Anterior cingulate cortex (tissue), 58 donors: ENCODE measurements at regions not wholly inside any gene's neighbourhood (a gene's known extent, or its start where the extent isn't known, plus 50 kb on each side); places are given as distances from the start of the nearest gene placed in this dataset.

ENCODE experiments used
- DNase-seq, 58 donors: peaks; one replicate each; lab custom pipeline; 2025; lab: John Stamatoyannopoulos, UW

DNA sequence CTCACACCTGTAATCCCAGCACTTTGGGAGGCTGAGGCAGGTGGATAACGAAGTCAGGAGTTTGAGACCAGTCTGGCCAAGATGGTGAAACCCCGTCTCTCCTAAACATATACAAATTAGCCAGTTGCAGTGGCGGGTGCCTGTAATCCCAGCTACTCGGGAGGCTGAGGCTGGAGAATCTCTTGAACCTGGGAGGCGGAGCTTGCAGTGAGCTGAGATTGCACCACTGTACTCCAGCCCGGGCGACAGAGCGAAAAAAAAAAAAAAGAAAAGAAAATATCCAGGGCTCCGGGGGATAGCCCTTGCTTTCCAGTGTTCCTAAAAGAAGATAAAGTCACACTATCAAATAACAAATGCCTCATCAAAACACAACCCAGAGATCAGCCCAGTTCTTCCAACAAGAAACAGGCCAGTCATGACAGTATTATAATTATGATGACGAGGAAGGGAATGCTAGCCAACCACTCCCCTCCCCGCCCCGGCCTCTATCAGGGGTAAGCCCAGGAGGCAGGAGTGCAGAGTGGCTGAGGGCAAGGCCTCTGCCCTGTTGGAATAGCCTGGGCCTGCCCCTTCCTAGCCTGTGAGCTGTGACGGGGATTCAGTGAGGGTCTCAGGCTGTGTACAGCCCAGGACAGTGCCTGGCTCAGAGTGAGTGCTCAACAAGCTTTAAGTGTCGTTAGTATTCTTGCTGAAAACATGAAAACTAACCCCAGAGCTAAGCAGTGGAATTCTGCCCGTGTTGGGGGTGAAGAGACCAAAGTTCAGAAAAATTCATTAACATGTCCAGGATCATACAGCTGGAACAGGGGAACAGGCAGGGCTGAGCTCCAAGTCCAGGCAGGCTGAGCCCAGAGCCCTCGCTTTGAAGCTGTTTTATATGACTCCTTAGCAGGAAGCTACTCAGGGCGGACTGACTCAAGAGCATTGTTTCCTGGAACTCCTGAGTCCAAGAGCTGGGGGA lies 54.3 kb downstream of the FAM241B start:
- DNase-seq, result no peak

DNA sequence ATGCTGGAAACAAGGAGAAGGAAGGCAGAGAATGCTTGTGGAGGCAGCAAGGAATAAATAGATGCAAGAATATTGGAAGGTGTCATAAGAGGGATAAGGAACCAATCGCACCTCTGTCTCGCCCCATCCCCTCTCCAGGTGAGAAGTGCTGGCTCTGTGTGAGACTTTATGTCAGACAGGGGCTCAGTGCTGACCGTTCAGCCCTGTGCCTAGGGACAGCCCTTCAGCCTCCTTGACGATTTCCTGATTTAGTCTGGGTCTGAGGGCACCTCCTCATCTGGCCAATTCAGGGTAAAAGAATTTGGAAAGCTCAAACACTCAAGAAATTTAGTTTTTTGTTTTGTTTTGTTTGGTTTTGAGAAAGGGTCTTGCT lies 54.9 kb downstream of the FAM241B start:
- DNase-seq, result no peak

DNA sequence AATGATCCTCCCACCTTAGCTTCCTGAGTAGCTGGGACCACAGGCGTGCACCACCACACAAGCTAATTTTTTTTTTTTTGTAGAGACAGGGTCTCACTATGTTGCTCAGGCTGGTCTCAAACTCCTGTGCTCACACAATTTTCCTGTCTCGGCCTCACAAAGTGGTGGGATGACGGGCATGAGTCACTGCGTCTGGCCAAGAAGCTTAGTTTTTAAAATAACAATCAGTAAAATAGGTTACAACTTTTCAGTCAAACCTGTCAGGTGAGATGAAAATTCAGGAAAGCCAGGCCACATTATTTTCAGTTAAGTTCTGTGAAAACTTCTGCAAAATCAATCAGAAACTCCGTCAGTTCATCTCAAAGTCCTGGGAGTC lies 55.4 kb downstream of the FAM241B start:
- no peak for DNase-seq

DNA sequence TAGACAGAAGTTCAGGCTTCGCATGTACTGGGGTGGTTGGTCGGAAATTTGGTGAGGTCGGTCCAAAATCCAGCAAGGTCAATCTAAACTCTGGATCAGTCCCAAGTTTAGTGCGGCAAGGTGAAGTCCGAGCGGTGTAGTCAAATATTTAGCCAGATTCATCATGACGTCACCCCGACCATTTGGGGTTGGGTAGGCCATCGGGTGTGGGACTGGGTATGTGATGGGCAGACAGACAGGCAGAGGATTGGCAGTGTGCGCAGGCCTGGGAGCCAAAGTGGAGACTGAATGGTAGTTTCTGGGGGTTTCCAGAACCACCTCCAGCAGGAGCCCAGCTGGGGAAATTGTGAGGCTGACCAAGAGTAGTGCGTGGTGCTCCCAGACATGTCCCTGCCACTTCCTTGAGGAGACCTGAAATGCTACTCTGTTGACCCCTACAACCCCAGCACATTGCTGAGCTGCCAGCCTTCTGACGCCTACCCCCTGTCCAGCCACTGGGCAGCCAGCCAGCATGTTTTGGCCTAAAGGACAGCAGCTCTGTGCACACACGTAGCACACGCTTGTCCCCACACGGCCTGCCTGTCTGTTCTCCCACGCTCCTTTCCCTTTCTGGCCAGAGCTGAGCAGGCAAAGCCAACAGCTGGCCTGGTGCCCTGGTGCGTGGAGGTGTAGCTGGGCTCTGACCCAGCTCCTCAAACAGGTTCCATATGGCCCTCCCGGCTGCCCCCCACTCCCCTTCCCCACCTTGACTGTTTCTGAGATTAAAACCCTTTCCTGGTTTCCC lies 55.9 kb downstream of the FAM241B start:
- DNase-seq, result peak in 5 of 58 donors; percentile 10 to 69 (median 13)

DNA sequence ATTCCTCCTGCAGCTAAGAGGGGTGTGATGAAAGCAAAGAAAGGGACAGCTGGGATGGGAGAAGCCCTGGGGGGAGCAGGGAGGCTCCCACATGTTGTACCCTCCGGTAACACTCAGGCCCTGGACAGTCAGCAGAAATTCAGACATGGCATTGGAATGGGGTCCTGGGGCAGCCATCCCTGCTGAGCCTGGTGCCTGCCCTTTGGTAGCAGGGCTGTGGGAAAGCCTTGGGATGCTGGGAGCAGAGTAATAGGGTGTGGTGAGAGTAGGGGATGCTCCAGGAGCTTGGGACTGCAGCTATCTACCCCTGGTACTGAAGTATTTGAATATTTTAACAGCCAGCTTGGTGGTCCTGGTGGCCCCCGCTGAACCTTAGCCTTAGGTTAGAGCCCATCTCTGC lies 56.8 kb downstream of the FAM241B start:
- DNase-seq, result no peak

DNA sequence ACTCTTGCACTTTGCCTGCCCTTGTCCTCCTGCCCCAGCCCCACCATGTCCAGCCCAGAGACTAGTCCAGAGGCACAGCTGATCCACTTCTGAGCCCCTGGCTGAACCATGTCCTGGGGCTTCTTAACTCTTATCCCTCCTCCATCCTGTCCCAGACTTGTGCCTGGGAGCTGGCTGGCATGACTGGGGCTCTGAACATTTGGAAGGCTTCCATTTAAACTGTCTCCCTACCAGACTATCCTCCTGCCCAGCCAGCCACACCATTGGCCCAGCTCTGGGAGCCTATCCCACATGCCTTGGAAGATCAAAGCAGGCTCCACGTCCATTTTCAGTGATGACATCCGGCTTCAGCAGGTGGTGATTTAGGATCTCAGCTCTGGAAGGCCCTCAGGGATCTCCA lies 57.4 kb downstream of the FAM241B start:
- no peak for DNase-seq

DNA sequence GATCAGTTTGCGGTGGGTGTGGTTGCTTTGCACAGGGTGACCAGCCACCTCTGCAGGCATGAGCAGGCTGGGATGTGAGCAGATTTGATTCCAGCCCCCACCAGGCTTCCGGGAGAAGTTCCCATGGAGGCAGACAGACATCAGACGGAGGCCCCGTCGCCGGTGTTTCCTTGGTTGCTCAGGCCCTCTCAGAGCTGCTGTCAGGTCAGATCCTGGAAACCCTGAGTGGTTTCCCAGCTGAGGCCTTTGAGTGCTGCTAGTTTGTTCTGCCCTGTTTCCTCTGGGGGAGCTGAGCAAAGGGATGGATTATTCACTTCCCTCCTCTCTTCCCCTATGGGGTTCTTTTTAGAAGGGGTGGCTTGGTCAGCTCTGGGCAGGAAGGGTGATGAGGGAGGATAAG lies 62.2 kb downstream of the FAM241B start:
- DNase-seq, result no peak

DNA sequence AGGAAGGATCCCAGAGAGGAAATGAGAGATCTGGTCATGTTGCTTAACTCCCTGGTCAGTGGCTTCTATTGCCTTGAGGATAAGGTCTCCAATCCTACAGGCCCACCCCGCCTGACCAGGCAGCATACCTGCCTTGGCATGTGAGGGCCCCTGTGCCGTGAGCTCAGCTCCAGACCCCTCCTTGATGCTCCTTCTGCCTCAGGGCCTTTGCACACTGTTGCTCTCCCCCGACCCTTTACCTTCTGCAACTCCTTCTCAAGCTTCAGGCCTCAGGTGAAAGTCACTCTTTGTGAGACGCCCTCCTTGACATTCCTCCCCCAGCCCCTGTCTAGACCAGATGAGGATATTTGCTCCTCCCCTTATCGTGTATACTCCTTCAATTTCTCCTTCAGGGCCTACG lies 62.8 kb downstream of the FAM241B start:
- no peak for DNase-seq

DNA sequence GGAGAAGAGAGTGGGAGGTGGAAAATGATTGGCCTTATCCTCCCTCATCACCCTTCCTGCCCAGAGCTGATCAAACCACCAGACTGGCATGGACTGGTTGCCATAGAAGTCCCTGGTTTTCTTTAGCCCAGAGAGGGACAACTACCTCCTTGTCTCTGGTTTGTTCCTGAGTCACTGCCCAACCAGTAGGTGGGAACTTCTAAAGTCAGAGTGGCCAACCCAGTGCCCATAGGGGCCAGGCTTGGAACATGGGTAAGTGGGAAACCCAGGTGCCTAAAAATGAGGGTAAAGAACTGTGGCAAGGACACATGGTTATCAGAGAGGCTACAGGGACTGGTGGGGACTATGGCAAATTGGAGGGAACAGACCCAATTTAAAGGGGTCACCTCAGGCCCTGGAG lies 63.8 kb downstream of the FAM241B start:
- DNase-seq, result no peak

DNA sequence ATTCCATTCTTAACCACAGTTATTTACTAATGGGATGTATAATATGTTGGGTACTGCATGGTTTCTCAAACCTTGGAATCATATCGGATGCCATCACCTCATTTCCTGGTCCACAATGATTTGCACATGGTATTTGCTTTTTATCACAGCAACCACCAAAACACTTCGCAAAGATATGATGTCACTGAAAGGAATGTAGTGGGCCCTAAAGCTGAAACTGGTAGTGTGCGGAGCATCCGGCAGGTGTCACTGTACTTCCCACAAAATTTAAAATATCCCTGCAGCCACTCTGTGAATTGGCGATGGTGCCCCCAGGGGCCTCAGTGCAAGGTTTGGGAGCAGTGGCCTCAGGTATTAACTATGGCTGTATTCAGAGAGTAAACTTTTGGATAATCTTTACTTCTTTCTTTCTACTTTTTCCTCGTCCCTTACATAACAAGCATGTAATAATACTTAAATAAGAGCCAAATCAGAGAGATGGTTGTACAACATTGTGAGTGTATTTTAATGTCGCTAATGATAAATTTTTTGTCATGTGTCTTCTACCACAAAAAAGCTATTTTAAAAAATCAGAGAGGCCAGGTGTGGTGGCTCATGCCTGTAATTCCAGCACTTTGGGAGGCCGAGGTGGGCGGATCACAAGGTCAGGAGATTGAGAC lies 66.2 kb downstream of the FAM241B start:
- DNase-seq, result no peak

DNA sequence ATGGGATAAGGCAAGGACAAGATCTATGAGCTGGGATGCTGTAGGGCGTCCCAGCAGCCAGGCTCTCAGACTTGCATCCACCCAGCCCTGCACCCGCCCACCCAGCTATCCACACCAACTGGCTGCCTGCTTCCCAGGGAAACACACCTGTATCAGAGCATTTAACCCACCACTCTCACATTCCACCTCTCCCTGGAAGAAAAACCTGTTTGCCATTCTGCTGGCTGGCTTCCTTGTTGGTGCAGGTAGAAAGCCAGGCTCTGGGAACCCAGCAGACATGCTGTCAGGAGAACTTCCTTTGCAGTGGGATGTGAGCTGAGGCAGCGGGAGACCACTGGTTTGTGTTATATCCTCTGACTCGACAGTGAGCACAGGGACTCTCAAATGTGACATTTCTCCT lies 67.0 kb downstream of the FAM241B start:
- no peak for DNase-seq

DNA sequence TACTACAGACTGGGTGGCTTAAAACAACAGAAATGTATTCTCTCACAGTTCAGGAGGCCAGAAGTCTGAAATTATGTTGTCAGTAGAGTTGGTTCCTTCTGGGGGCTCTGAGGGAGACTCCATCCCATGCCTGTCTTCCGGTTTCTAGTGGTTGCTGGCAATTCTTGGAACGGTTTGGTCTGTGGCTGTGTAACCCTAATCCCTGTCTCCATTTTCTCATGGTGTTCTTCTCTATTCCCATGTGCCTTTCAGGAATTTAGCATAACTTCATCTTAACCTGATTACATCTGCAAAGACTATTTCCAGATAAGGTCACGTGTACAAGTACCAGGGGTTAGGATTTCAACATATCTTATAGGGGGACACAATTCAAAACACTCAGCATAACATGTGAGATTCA lies 73.2 kb downstream of the FAM241B start:
- no peak for DNase-seq

DNA sequence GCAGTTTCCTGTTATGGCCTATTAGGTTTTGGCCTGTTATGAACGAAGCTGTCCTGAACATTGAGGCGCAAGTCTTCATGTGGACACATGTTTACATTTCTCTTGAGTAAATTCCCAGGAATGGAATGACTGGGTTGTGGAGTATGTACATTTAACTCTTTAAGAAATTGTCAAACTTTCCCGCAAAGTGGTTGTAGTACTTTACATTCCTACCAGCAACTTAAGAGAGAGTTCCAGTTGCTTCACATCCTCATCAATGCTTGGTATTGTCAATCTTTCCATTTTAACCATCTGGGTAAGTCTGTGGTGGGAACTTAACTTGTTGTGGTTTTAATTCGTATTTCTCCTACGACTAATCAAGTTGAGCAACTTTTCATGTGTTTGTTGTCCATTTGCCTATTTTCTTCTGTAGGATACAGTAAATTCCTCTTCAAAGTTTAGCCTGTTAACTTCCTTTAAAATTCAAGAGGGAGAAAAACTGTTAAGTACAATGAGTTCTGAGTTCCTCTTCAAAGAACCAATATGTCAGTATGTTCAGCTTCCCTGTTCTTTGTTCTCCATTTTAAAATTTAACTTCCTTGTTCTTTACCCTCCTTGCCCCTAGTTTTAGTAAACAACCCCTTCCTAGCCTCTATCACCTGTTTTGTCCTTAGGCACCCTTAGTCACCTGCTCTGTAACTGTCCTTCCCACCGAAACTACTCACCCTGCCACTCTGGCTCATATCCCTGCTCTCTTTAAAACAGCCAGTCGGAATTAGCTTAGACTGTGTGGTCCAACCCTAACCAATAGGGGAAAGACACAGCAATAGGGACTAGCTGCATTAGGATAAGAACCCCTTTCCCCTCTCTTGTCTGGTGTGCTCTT lies 74.0 kb downstream of the FAM241B start:
- no peak for DNase-seq

DNA sequence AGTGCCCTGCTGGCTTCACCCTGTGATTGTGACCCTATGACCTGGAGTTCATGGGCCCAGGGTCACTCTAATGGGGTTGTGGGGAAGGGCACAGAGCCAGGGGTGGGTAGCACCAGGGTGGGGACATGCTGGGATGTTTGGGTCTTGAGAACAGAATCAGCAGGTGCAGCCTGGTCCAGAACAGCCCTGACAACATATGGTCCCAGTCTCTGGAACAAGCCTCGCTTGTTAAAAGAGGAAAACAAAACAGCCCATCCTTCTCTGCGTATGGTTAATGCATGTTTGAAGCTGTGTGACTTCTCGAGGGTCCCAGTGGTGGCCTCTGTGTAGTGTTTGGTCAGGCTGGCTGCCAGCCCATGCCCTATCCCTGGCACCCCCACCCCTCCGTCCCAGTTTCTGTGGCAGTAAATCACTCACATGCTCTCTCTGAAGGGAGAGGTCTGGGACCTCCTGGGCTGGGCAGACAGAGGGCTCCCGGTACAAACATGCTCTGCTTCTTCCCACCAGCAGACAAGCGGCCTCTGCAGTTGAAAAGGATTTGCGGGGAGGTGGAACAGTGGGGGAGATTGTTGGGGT lies 79.4 kb downstream of the FAM241B start:
- DNase-seq, result no peak

DNA sequence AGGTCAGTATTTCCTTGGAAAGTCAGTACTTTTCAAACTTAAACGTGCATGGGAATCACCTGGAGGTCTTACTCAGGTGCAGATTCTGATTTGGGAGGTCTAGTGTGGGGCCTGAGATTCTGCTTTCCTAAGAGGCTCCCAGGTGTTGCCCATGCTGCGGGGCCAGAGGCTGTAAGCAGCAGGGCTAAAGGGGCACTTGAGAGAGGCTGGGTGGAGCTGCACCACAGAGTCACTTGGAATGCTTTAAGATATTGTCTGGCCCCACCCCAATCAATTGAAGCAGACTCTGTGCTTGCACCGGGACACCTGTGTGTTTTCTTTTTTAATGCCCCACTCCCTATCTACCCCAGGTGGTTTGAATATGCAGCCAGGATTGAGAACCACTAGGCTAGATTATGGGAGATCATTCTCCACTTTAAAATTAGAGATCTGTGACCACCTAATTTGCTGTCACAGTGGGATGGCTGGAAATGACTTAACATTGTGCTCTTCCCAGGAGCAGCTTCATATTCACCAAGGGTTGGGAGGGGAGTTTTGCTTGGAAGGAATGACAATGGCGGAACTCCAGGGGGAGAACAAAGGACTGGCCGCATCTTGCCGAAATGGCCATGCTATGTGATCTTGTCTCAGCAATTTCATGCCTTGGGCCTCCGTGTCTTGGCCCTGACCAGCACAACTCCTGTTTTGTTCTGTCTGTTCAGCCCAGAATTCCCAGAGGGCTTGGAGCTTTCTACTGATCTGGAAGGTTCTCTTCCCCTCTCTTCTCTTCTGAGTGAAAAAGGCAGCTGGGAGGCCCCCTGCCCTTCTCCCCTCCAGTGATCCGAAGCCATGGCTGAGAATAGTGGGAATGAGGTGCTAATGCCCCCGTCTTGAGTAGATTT lies 80.2 kb downstream of the FAM241B start:
- DNase-seq, result no peak

DNA sequence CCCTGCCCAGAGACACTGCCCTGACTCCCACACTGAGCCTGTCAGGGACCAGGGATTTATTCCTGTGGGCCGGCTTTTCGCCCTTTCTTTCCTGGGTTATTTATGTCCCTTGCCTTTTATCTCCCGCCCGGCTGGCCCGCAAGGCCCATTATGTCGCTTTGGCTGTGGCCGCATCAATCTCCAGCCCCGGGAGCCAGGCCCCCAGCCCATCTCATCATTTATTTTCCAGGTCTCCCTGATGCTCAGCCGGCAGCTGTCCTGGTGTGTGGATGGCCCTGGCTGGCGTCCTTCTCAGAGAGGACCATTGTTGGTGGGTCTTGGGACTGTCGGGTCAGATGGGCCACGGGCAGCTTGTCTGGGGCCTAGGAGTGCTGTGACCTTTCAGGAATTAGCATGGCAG lies 82.3 kb downstream of the FAM241B start:
- DNase-seq, result no peak

DNA sequence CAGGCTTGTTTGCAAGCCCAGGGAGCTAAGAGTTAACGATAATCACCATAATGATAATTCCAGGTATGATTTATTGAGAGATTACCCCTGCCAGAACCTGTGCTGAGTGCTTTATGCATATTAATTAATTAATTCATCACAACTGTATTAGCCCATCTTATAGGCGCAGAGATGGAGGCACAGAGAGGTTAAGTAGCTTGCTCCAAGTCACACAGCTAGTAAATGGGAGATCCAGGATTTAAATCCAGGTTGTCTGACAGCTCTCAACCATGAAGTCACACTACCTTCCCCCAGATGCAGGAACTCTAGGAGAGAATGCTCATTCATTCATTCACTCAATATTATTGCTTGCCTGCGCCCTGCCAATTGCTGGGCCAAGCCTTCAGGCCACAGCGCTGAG lies 84.5 kb downstream of the FAM241B start:
- DNase-seq, result no peak

DNA sequence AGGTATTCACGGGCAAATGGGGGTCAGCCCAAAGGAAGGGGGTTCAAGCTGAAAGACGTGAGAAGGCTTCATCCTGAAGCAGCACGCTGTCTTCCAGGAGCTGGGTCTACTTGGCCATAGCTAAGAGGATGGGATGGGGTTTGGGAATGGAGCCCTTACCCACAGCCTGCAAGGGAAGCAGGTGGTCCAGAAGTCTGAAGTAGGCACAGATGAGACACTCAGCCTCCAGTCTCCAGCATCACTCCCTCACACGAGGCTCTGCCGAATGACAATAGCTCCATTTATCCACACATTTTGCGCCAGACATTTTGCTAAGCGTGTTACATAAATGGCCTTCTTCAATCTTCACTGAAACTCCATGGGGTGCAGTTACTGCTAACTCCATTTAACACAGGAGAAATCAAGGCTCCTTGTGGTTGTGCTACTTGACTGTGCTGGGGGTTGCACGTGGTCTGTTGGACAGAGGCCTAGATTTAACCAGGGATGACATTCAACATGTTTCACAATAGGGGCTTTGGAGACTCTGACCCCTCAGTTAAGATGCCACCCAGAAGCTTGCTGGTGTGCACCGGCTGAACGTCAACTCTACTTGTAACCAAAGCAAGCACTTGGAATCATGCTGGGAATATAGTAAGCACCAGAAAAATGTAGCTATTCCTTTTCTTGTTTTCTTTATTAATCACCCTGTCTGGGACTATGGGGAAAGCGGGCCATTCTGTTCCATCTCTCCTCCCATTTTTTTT lies 85.3 kb downstream of the FAM241B start:
- DNase-seq, result peak in 1 of 58 donors; percentile 7
